ENCODE measurements at regions not wholly inside any gene's neighbourhood (a gene's known extent, or its start where the extent isn't known, plus 50 kb on each side); places are given as distances from the start of the nearest gene placed in this dataset.
"Not testable (repeated sequence)": the region's sequence is repeated elsewhere in the genome, so short reads cannot be mapped to it uniquely, and the experiment has no call there.

DNA sequence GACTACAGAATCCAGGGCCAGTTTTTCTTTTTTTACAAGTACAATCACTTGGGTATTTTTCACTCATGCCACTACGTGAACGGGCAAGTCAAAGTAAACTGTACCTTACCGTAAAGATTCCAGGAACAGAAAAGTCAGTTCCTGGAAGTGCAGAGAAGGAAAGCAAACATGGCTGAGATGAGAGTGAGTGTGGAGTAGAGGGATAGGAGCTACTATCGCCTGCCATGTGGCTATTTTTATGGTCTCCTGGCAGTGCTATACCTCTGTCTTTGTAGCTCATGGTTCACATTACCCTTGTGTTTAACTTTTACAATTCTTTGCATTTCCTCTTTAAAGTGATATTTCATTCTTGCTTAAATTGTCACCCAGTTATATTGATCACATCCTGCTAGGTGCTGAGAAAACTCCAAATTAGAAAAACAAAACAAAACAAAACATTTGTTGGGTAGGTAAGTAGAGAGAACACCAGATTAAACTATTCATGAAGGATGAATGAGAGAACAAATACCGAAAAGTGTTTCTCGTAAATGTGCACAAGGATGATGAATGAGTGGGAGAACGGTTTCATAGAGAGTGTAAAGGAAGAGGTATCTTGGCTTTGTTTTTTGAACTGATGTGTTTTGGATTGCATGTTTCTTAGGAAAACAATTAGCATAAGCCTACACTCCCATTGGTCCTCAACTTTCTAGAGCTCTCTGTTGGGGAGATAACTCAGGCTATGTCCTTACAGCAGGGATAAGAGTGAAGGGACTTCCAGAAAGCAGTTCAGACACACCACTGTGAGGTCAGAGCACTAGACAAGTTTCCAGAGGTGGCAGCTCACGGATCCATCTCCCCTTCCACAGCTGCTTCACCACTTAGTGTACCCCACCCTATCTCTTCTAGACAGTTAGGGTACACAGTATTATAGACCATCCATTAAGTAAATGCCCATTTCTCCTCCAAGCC is 163.7 kb downstream of the IPO8 start:
- no peaks in the 10 kb centered on the region for H3K9me3 Mint-ChIP-seq
- H3K4me3 Mint-ChIP-seq = no peak overlapping the region
- peaks cover 48% of the 10 kb centered on the region for H3K27me3 Mint-ChIP-seq
- ATAC-seq (replicated peaks; ENCODE audit: extremely low read depth, poor library complexity, severe bottlenecking) = no peak
- H3K4me1 Mint-ChIP-seq = no peaks in the 10 kb centered on the region
- DNase-seq (ENCODE audit: low spot score in 2 of 2) = no peak
- H3K36me3 Mint-ChIP-seq (ENCODE audit: insufficient read depth) = no peaks in the 10 kb centered on the region
- H3K27ac Mint-ChIP-seq (ENCODE audit: low read depth) = no peak overlapping the region

DNA sequence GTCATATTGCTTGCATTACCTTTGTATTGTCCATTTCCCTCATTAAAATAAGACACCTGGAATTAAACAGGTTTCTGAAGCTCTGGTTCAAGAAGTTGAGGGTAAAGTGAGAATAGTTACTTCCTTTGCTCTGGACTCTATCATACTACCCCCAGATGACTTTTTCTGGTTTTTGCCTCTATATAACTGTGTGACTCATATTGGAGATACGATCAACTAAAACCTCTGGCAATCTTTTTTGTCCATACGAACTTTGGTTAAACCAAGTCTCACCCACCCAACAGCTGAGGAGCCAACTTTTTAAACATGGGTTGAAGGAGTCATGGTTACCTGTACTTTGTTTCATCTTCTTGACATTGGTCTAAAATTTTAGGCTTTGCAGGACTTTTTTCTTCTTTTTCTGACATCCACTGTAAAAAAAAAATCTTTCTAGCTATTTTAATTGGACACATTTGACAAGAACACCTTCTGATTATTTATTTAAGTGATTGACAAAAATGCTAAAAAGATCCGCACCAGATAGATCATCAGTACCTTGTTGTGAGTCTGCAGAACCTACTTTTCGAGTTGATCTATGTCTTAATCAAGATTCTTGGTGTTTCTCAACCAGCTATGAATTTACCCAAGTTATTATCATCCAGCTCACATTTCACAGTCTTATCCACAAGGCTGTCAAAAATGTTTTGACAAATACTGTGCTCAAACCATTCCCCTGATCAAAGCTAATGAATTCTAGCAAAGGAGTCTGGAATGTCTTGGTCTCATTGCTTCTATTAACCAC is 166.0 kb downstream of the IPO8 start:
- peaks cover 48% of the 10 kb centered on the region for H3K27me3 Mint-ChIP-seq
- no peak overlapping the region for H3K27ac Mint-ChIP-seq (ENCODE audit: low read depth)
- H3K36me3 Mint-ChIP-seq (ENCODE audit: insufficient read depth) = no peaks in the 10 kb centered on the region
- no peaks in the 10 kb centered on the region for H3K4me1 Mint-ChIP-seq
- DNase-seq (ENCODE audit: low spot score in 2 of 2) = no peak
- H3K9me3 Mint-ChIP-seq = no peaks in the 10 kb centered on the region
- H3K4me3 Mint-ChIP-seq = no peak overlapping the region
- no peak for ATAC-seq (replicated peaks; ENCODE audit: extremely low read depth, poor library complexity, severe bottlenecking)

DNA sequence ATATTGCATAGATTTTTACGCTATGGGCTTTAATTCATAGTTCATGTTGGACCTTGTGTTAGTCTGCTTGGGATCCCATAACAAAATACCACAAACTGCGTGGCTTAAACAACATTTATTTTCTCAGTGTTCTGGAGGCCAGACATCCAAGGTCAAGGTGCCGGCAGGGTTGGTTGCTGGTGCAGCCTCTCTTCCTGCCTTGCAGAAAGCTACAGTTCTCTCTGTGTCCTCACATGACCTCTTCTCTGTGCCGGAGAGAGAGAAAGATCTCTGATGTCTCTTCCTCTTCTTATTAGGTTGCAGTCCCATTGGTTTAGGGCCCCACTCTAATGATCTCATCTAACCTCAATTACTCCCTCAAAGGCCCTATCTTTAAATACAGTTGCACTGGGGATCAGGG is 170.5 kb downstream of the IPO8 start:
- Mint-ChIP-seq H3K4me3 (no peak overlapping the region), H3K27ac (ENCODE audit: low read depth) (no peak overlapping the region), H3K9me3 (no peaks in the 10 kb centered on the region), H3K36me3 (ENCODE audit: insufficient read depth) (no peaks in the 10 kb centered on the region), H3K4me1 (no peaks in the 10 kb centered on the region), H3K27me3 (peaks cover 18% of the 10 kb centered on the region)
- DNase-seq (ENCODE audit: low spot score in 2 of 2) = no peak
- ATAC-seq (replicated peaks; ENCODE audit: extremely low read depth, poor library complexity, severe bottlenecking) = no peak

DNA sequence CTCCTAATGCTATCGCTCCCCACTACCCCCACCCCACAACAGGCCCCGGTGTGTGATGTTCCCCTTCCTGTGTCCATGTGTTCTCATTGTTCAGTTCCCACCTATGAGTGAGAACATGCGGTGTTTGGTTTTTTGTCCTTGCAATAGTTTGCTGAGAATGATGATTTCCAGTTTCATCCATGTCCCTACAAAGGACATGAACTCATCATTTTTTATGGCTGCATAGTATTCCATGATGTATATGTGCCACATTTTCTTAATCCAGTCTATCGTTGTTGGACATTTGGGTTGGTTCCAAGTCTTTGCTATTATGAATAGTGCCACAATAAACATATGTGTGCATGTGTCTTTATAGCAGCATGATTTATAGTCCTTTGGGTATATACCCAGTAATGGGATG is 175.4 kb downstream of the IPO8 start:
- not testable (repeated sequence) for H3K27ac Mint-ChIP-seq (ENCODE audit: low read depth); ATAC-seq (replicated peaks; ENCODE audit: extremely low read depth, poor library complexity, severe bottlenecking); DNase-seq (ENCODE audit: low spot score in 2 of 2); H3K27me3 Mint-ChIP-seq; H3K4me1 Mint-ChIP-seq; H3K4me3 Mint-ChIP-seq; H3K36me3 Mint-ChIP-seq (ENCODE audit: insufficient read depth); H3K9me3 Mint-ChIP-seq

DNA sequence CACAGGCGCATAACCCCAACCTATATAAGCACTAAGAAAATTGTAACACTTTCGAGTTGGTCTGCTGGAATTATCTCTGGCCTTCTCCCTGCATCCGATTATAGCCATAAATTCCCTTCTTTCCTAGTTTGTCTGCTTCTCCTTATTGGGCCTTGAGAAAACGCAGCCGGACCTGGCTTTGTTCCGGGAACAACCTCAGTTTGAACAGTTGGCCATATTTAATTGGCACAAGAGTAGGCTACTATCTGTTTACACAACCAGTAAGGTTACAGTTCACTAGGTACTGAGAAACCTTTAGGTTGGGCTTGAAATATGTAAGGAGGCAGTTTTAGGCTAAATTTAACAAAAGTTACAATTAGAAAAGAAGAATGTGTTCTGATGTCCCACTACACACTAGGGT is 176.1 kb downstream of the IPO8 start:
- Mint-ChIP-seq H3K4me1 (no peaks in the 10 kb centered on the region), H3K4me3 (no peak overlapping the region), H3K27ac (ENCODE audit: low read depth) (no peak overlapping the region), H3K36me3 (ENCODE audit: insufficient read depth) (no peaks in the 10 kb centered on the region), H3K27me3 (no peaks in the 10 kb centered on the region), H3K9me3 (no peaks in the 10 kb centered on the region)
- no peak for ATAC-seq (replicated peaks; ENCODE audit: extremely low read depth, poor library complexity, severe bottlenecking)
- DNase-seq (ENCODE audit: low spot score in 2 of 2) = no peak

DNA sequence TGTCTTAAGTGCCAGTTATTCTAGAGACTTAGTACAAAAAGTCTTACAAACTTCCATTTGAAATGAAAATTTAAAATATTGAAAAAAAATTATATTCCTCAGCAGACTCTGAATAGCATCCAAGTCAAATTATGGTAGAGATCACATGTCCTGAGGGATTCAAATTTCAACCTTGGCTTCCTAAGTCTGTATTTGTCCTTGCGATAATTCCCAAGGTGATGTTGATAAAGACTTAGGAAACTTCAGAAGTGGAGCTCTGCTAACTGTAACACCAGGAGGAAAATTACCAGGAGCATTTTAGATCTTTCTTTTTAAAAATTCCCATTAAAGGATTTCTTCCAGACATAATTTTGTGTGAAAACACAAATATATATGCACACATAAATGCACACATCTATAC is 178.3 kb downstream of the IPO8 start:
- no peak for ATAC-seq (replicated peaks; ENCODE audit: extremely low read depth, poor library complexity, severe bottlenecking)
- Mint-ChIP-seq H3K27ac (ENCODE audit: low read depth) (no peak overlapping the region), H3K9me3 (no peaks in the 10 kb centered on the region), H3K27me3 (no peaks in the 10 kb centered on the region), H3K4me3 (no peak overlapping the region), H3K4me1 (no peaks in the 10 kb centered on the region), H3K36me3 (ENCODE audit: insufficient read depth) (no peaks in the 10 kb centered on the region)
- no peak for DNase-seq (ENCODE audit: low spot score in 2 of 2)

DNA sequence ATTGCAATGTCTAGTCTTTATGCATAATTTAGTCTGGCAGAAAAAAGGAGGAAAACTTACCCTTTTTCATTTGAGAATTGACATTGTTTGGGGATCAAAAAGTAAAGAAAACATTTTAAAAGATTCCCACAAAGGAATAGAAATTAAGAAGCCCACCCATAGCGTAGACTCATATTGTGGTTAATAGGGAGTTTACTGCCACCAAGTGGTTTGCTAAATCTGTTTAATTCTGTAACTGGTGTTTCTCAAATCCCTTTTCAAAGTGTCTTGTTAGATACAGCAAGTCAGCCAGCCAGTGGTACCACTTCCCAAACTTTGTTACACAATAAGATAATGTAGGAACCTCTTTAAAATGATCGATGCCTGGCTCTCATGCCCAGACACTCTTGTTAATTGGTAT is 180.3 kb downstream of the IPO8 start:
- Mint-ChIP-seq H3K36me3 (ENCODE audit: insufficient read depth) (no peaks in the 10 kb centered on the region), H3K4me3 (no peak overlapping the region), H3K9me3 (no peaks in the 10 kb centered on the region), H3K27me3 (no peaks in the 10 kb centered on the region), H3K27ac (ENCODE audit: low read depth) (no peak overlapping the region), H3K4me1 (no peaks in the 10 kb centered on the region)
- DNase-seq (ENCODE audit: low spot score in 2 of 2) (no peak), ATAC-seq (replicated peaks; ENCODE audit: extremely low read depth, poor library complexity, severe bottlenecking) (no peak)

DNA sequence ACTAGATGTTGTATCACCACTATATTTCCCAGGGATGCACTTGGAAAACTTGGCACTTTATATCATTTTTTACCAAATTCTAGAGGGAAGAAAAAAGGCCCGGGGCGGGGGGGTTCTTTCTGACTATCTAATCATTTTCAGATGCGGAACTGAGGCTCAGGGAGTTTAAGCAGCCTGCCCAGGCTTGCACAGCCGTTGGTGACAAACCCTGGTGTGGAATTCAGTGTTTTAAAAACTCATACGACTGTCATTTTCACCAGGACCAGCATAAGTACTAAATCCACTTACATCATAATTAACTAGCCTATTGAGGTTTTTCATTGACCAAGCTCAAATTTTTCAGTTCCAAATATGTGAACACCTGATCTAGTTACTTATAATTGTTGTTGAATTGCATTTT is 181.0 kb downstream of the IPO8 start:
- H3K27me3 Mint-ChIP-seq = no peaks in the 10 kb centered on the region
- ATAC-seq (replicated peaks; ENCODE audit: extremely low read depth, poor library complexity, severe bottlenecking) (no peak), DNase-seq (ENCODE audit: low spot score in 2 of 2) (no peak)
- H3K27ac Mint-ChIP-seq (ENCODE audit: low read depth) = no peak overlapping the region
- no peak overlapping the region for H3K4me3 Mint-ChIP-seq
- no peaks in the 10 kb centered on the region for H3K9me3 Mint-ChIP-seq
- H3K36me3 Mint-ChIP-seq (ENCODE audit: insufficient read depth) = no peaks in the 10 kb centered on the region
- no peaks in the 10 kb centered on the region for H3K4me1 Mint-ChIP-seq

DNA sequence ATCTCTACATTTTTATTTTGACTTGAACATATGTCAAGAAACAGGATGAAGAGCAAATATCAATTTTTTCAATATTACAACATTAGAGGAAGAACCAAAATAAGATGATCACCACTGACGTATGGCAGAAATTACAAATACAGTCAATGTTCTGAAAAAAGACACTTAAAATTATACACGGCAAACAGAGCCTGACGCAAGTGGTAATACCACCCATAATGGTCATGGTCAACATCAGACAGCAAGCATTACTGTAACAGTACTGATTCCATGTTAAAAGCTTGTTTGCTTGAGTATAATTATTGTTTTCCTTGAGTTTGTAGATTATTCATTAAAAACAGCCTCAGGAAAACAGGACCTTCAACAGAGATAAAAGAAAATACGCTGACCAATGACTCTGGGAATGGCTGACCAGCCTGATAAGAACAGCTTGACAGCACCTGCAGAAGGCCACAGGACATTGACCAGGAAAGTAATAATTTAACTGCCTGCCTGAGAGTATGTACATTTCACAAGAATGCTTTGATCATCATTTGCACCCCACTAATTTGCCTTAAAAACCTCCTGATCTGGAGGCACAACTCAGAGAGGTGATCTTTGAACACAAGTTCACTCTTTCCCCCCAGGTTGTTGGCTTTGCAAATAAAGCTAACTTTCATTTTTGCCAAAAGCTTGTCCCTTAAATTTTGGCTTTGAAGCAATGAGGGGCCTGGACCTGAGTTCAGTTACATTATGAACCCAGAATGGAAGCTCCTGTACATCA is 187.3 kb downstream of the IPO8 start:
- Mint-ChIP-seq H3K4me1 (no peaks in the 10 kb centered on the region), H3K27me3 (peaks cover 15% of the 10 kb centered on the region), H3K27ac (ENCODE audit: low read depth) (no peak overlapping the region), H3K36me3 (ENCODE audit: insufficient read depth) (no peaks in the 10 kb centered on the region), H3K9me3 (no peaks in the 10 kb centered on the region), H3K4me3 (no peak overlapping the region)
- DNase-seq (ENCODE audit: low spot score in 2 of 2) (no peak), ATAC-seq (replicated peaks; ENCODE audit: extremely low read depth, poor library complexity, severe bottlenecking) (no peak)

DNA sequence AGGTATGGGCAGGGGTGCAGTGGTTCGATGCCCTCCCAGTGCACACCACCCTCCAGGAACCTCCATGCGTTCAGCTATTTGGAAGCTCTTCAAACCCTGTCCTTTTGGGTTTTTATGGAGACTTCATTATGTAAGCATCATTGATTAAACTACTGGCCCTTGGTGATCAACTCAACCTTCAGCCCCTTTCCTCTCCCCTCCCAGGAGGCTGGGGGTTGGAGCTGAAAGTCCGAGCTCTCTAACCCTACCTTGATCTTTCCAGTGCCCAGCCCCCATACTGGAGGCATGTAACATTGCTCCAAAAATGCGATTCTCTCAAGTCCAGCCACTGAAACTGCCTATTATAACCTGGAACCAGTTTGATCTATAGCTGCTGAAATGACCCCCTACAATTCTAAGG is 188.1 kb downstream of the IPO8 start:
- no peak overlapping the region for H3K27ac Mint-ChIP-seq (ENCODE audit: low read depth)
- H3K9me3 Mint-ChIP-seq = no peaks in the 10 kb centered on the region
- no peaks in the 10 kb centered on the region for H3K36me3 Mint-ChIP-seq (ENCODE audit: insufficient read depth)
- peaks cover 15% of the 10 kb centered on the region for H3K27me3 Mint-ChIP-seq
- H3K4me1 Mint-ChIP-seq = no peaks in the 10 kb centered on the region
- no peak for DNase-seq (ENCODE audit: low spot score in 2 of 2)
- no peak overlapping the region for H3K4me3 Mint-ChIP-seq
- ATAC-seq (replicated peaks; ENCODE audit: extremely low read depth, poor library complexity, severe bottlenecking) = no peak

DNA sequence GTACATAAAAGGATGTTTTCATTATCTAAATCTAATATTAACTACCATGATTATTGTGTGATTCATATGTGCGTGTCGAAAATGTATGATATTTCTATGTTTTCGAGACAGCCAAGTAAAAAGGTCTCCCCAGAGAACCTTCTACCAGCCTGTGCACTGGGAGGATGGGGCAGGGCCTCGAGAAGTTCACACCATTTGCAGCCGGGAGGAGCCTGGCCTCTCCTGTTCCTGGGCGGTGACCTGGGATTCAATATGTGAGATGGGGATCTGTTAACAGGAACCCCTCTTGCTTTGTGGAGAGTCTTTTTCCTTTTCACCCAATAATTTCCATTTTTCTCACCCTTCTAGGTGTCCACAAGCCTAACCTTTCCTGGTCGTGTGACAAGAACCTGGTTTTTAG is 189.3 kb downstream of the IPO8 start:
- no peaks in the 10 kb centered on the region for H3K9me3 Mint-ChIP-seq
- peaks cover 15% of the 10 kb centered on the region for H3K27me3 Mint-ChIP-seq
- H3K4me3 Mint-ChIP-seq = no peak overlapping the region
- ATAC-seq (replicated peaks; ENCODE audit: extremely low read depth, poor library complexity, severe bottlenecking) (no peak), DNase-seq (ENCODE audit: low spot score in 2 of 2) (no peak)
- no peaks in the 10 kb centered on the region for H3K4me1 Mint-ChIP-seq
- no peak overlapping the region for H3K27ac Mint-ChIP-seq (ENCODE audit: low read depth)
- H3K36me3 Mint-ChIP-seq (ENCODE audit: insufficient read depth) = no peaks in the 10 kb centered on the region

DNA sequence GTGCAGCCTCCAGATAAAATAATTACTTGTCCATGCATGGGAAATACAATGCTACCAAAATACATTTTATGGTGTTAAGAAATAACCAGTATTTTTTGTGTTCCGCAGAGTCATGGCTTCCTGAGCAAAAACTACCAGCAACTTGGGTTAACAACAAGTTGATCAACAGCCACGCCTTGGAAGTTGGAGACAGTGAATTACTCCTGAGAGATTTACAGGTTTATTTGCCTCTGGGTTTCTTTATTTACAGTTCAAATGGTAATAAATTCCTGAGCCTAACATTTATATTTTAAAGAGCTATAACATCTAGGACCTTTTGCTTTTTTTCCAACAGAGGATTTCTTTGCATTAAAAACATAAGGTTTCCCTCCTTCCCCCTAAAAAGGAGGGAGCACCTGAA is 194.0 kb downstream of the IPO8 start:
- ATAC-seq (replicated peaks; ENCODE audit: extremely low read depth, poor library complexity, severe bottlenecking) = no peak
- no peak for DNase-seq (ENCODE audit: low spot score in 2 of 2)
- Mint-ChIP-seq H3K36me3 (ENCODE audit: insufficient read depth) (no peaks in the 10 kb centered on the region), H3K4me3 (no peak overlapping the region), H3K9me3 (no peaks in the 10 kb centered on the region), H3K27me3 (peaks cover 15% of the 10 kb centered on the region), H3K4me1 (no peaks in the 10 kb centered on the region), H3K27ac (ENCODE audit: low read depth) (no peak overlapping the region)
